SK-N-SH (cell line): ENCODE measurements at regions not wholly inside any gene's neighbourhood (a gene's known extent, or its start where the extent isn't known, plus 50 kb on each side); places are given as distances from the start of the nearest gene placed in this dataset.

Experiments used
- CTCF ChIA-PET: fragments of 300-600, 350-600 bp; formaldehyde crosslinking; extraction: SDS; loops from one replicate; lab custom pipeline; 2021; lab: Yijun Ruan, JAX
- POLR2A ChIA-PET: fragments of 350-600 bp; sonication (Branson Sonifier 250); formaldehyde crosslinking; extraction: SDS; loops from one replicate; lab custom pipeline; 2020; ENCODE audit warnings: antibody characterized with exemption, inconsistent platforms; lab: Yijun Ruan, JAX
- DNase-seq: peaks from one replicate; pipeline ENCODE4 v3.0.0; 2012
- H2AFZ ChIP-seq: fragments of 200-600 bp; sonication (generic); 2 replicates; pipeline ENCODE4 v1.8.1; 2016; ENCODE audit warnings: antibody characterized with exemption, mild to moderate bottlenecking, low read depth
- H3F3A ChIP-seq: fragments of 200-600 bp; sonication (generic); replicated peaks from 2 replicates; pipeline ENCODE3; 2016; ENCODE audit warnings: antibody characterized with exemption, mild to moderate bottlenecking; ENCODE audit not compliant: insufficient read depth
- H3K27ac ChIP-seq, 2 experiments: fragments of 200-500 bp in 1 of 2; fragments of 200-600 bp in 1 of 2; sonication (Bioruptor generic) in 1 of 2; sonication (generic), shearing (Covaris generic) in 1 of 2; 2 replicates each; pipeline versions ENCODE4 v1.5.1 to v1.6.1; 2014 to 2016; ENCODE audit warnings: low read depth in 2 of 2, inconsistent platforms in 1 of 2, low read length in 1 of 2, mild to moderate bottlenecking in 1 of 2, mixed read lengths in 1 of 2
- H3K27me3 ChIP-seq: fragments of 200-600 bp; sonication (generic), shearing (Covaris generic); 2 replicates; pipeline ENCODE4 v1.6.1; 2016; ENCODE audit warnings: mixed run types; ENCODE audit not compliant: insufficient read depth
- H3K36me3 ChIP-seq, 2 experiments: fragments of 200-500 bp in 1 of 2; fragments of 200-600 bp in 1 of 2; sonication (Bioruptor generic) in 1 of 2; sonication (generic) in 1 of 2; replicated peaks in 1 of 2; 2 replicates each; pipeline versions ENCODE3 to v1.5.1; 2014 to 2016; ENCODE audit warnings: low read length in 1 of 2, mild to moderate bottlenecking in 1 of 2; ENCODE audit not compliant: insufficient read depth in 2 of 2, control insufficient read depth in 1 of 2
- H3K4me1 ChIP-seq, 2 experiments: fragments of 200-500 bp in 1 of 2; fragments of 200-600 bp in 1 of 2; sonication (Bioruptor generic) in 1 of 2; sonication (generic), shearing (Covaris generic) in 1 of 2; 2 replicates each; pipeline versions ENCODE4 v1.5.1 to v1.6.1; 2014 to 2016; ENCODE audit warnings: low read depth in 1 of 2, low read length in 1 of 2, mixed run types in 1 of 2; ENCODE audit not compliant: insufficient read depth in 2 of 2, control insufficient read depth in 1 of 2
- H3K4me2 ChIP-seq: fragments of 200-600 bp; sonication (generic), shearing (Covaris generic); 2 replicates; pipeline ENCODE4 v1.6.1; 2017; ENCODE audit warnings: mixed run types
- H3K4me3 ChIP-seq, 2 experiments: fragments of 200-500 bp in 1 of 2; fragments of 200-600 bp in 1 of 2; sonication (Bioruptor generic) in 1 of 2; sonication (generic), shearing (Covaris generic) in 1 of 2; 2 replicates each; pipeline versions ENCODE4 v1.5.1 to v1.8.1; 2014 to 2016; ENCODE audit warnings: low read depth in 2 of 2, inconsistent platforms in 1 of 2, low read length in 1 of 2, mild to moderate bottlenecking in 1 of 2, mixed read lengths in 1 of 2, moderate library complexity in 1 of 2
- H3K79me2 ChIP-seq: fragments of 200-600 bp; sonication (generic); 2 replicates; pipeline ENCODE4 v1.8.1; 2017; ENCODE audit warnings: mild to moderate bottlenecking; ENCODE audit not compliant: insufficient read depth
- H3K9ac ChIP-seq: fragments of 200-600 bp; sonication (generic); 2 replicates; pipeline ENCODE4 v1.6.1; 2017; ENCODE audit warnings: mixed run types
- H3K9me2 ChIP-seq: fragments of 200-600 bp; sonication (generic); 2 replicates; pipeline ENCODE4 v1.6.1; 2017; ENCODE audit warnings: mixed run types
- H3K9me3 ChIP-seq: fragments of 200-600 bp; sonication (generic); 2 replicates; pipeline ENCODE4 v1.6.1; 2017; ENCODE audit warnings: mixed run types, mild to moderate bottlenecking, moderate library complexity
- H4K20me1 ChIP-seq: fragments of 200-600 bp; sonication (generic); 2 replicates; pipeline ENCODE4 v1.6.1; 2017; ENCODE audit warnings: mild to moderate bottlenecking, mixed run types; ENCODE audit not compliant: insufficient read depth
- CTCF ChIP-seq: fragments of 200-600 bp; sonication (generic); IDR thresholded peaks from 2 replicates; pipeline ENCODE4 v1.6.1; 2017; ENCODE audit warnings: antibody characterized with exemption, mild to moderate bottlenecking, moderate library complexity
- FOSL2 ChIP-seq: IDR thresholded peaks from 2 replicates; pipeline ENCODE4 v1.4.0; 2012; ENCODE audit warnings: low read depth, mild to moderate bottlenecking, moderate library complexity, borderline replicate concordance
- FOXM1 ChIP-seq: IDR thresholded peaks from 2 replicates; pipeline ENCODE4 v1.4.0; 2012; ENCODE audit warnings: low read depth, mild to moderate bottlenecking
- MXI1 ChIP-seq: IDR thresholded peaks from 2 replicates; pipeline ENCODE4 v1.6.1; 2012; ENCODE audit warnings: mild to moderate bottlenecking, low read depth, low read length, improper control_type of control experiment
- PBX3 ChIP-seq: IDR thresholded peaks from 2 replicates; pipeline ENCODE4; 2012
- RCOR1 ChIP-seq: fragments of 150-350 bp; IDR thresholded peaks from 2 replicates; pipeline ENCODE4 v1.6.1; 2017; ENCODE audit warnings: antibody characterized with exemption, low read length
- SMC3 ChIP-seq: IDR thresholded peaks from 2 replicates; pipeline ENCODE4 v1.6.1; 2012; ENCODE audit warnings: low read depth, low read length, improper control_type of control experiment
- TEAD4 ChIP-seq: IDR thresholded peaks from 2 replicates; pipeline ENCODE4 v1.4.0; 2012; ENCODE audit warnings: mild to moderate bottlenecking, borderline replicate concordance; ENCODE audit not compliant: insufficient read depth
- USF2 ChIP-seq: fragments of 150-350 bp; IDR thresholded peaks from 2 replicates; pipeline ENCODE4 v1.6.1; 2017; ENCODE audit warnings: antibody characterized with exemption, low read length, low read depth, borderline replicate concordance
- YY1 ChIP-seq: IDR thresholded peaks from 2 replicates; pipeline ENCODE4 v1.4.0; 2012; ENCODE audit warnings: low read depth, mild to moderate bottlenecking
- ZBTB33 ChIP-seq: IDR thresholded peaks from 2 replicates; pipeline ENCODE4 v1.4.0; 2012; ENCODE audit warnings: low read depth, borderline replicate concordance
- WGBS: methylation state at CpG from one replicate; pipeline ENCODE4 v1.1.6; 2017; ENCODE audit warnings: low lambda C conversion rate; 5-methylcytosine and 5-hydroxymethylcytosine counted together

DNA sequence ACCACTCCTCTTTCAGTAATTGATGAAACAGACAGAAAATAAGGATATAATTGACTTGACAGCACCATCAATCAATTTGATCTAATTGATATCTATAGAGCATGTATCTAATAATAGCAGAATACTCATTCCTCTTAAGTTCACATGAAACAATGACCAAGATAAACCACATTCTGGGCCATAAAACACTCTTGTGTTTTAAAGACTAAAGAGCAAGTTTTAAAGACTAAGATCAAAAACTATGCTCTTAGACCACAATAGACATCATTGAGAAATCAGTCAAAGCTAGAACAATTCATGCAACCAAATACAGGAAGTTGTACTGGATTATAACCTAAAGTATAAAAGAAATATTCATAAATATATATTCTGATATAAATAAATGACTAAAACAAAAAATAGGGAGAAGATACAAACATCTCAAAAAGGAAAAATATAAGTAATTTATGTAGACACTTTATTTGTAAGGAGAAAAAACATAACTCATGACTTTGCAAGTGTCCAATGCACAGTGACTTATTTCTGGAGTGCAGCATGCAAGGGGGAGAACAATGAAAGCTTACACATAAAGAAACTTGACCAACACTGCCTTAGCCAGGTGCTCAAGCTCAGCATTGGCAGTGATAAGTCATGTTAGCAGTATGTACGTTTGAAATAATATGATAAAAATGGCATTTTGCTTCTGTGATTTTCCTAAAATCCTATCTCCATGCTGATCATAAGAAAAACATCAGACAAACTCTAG is 312.7 kb upstream of the IGFBP3 start:
- no peak for DNase-seq
- CTCF ChIA-PET = no interaction called here
- Histone ChIP-seq H3K79me2 (no peaks in the 10 kb centered on the region), H3K9ac (no peak overlapping the region), H3K9me3 (no peaks in the 10 kb centered on the region), H2AFZ (no peak overlapping the region), H3K4me2 (no peak overlapping the region), H3K9me2 (no peaks in the 10 kb centered on the region), H3K4me3 (no peak overlapping the region), H4K20me1 (no peaks in the 10 kb centered on the region), H3K27ac (no peak overlapping the region), H3F3A (peaks cover 29% of the 10 kb centered on the region), H3K4me1 (peaks cover 3 to 22% of the 10 kb centered on the region in 2 experiments; a peak in 3 of 4 replicates), H3K27me3 (no peaks in the 10 kb centered on the region), H3K36me3 (no peaks in the 10 kb centered on the region)
- POLR2A ChIA-PET = no interaction called here
- no peak for TF ChIP-seq FOXM1
- no peak for TF ChIP-seq CTCF
- no peak for TF ChIP-seq FOSL2
- TF ChIP-seq YY1 = no peak
- TF ChIP-seq RCOR1 = no peak
- TF ChIP-seq SMC3 = no peak
- TF ChIP-seq TEAD4 = no peak
- no peak for TF ChIP-seq ZBTB33
- no peak for TF ChIP-seq PBX3
- no peak for TF ChIP-seq USF2
- TF ChIP-seq MXI1 = no peak
- WGBS = 56% methylated on average over 1 of the region's 1 CpG
